ENCODE measurements at regions not wholly inside any gene's neighbourhood (a gene's known extent, or its start where the extent isn't known, plus 50 kb on each side); places are given as distances from the start of the nearest gene placed in this dataset.

GRCh38 chr12:61862986-61863385 lies 397.2 kb upstream of the USP15 start:
- Histone ChIP-seq H3K36me3 (no peaks in the 10 kb centered on the region), H3K4me3 (no peak overlapping the region), H3K4me1 (no peaks in the 10 kb centered on the region), H3K27ac (no peak overlapping the region), H3K27me3 (no peaks in the 10 kb centered on the region), H3K9me3 (peaks cover 0 to 4% (median 0%) of the 10 kb centered on the region in 3 donors)
- DNase-seq = no peak
- intact Hi-C loops (cut with DNase I) = no loop called here
- WGBS, 2 donors = 54 to 75% methylated on average over 2 of the region's 2 CpGs
- TF ChIP-seq POLR2A (IDR thresholded peaks at IDR 0.05) = no peak
- TF ChIP-seq, protein P1, sequence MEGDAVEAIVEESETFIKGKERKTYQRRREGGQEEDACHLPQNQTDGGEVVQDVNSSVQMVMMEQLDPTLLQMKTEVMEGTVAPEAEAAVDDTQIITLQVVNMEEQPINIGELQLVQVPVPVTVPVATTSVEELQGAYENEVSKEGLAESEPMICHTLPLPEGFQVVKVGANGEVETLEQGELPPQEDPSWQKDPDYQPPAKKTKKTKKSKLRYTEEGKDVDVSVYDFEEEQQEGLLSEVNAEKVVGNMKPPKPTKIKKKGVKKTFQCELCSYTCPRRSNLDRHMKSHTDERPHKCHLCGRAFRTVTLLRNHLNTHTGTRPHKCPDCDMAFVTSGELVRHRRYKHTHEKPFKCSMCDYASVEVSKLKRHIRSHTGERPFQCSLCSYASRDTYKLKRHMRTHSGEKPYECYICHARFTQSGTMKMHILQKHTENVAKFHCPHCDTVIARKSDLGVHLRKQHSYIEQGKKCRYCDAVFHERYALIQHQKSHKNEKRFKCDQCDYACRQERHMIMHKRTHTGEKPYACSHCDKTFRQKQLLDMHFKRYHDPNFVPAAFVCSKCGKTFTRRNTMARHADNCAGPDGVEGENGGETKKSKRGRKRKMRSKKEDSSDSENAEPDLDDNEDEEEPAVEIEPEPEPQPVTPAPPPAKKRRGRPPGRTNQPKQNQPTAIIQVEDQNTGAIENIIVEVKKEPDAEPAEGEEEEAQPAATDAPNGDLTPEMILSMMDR (IDR thresholded peaks at IDR 0.05) = no peak

DNA sequence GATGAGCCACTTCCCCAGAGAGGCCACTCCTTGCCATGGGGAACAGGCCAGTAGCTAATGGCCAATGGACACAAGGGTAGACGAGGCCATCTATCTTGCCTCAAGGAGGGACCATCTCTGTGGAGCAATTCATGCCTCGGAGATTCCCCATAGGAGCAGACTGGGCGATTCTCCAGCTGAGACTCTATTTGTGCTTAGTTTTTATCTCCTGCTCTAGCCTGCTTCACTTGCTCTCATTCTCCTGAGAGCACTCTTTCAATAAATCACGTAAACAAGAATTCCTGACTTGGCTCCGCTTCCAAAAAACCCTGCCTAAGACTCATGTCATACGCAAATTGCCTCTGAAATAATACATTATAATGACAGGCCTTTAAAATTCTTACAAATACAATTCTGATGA lies 396.4 kb upstream of the USP15 start:
- H3K27me3 ChIP-seq = no peaks in the 10 kb centered on the region
- 60 to 61% methylated on average over 5 to 6 of the region's 6 CpGs for WGBS, 2 donors
- H3K4me3 ChIP-seq = no peak overlapping the region
- no peak for DNase-seq
- TF ChIP-seq POLR2A (IDR thresholded peaks at IDR 0.05) = no peak
- TF ChIP-seq, protein P1 (IDR thresholded peaks at IDR 0.05) = no peak
- no peaks in the 10 kb centered on the region for H3K36me3 ChIP-seq
- no peaks in the 10 kb centered on the region for H3K4me1 ChIP-seq
- H3K27ac ChIP-seq = no peak overlapping the region
- H3K9me3 ChIP-seq = peaks cover 0 to 4% (median 0%) of the 10 kb centered on the region in 3 donors
- intact Hi-C loops (cut with DNase I) = no loop called here

GRCh38 chr12:61869796-61870195 lies 390.4 kb upstream of the USP15 start:
- Histone ChIP-seq H3K4me1 (no peaks in the 10 kb centered on the region), H3K4me3 (no peak overlapping the region), H3K36me3 (no peaks in the 10 kb centered on the region), H3K27me3 (no peaks in the 10 kb centered on the region), H3K27ac (no peak overlapping the region), H3K9me3 (no peaks in the 10 kb centered on the region)
- intact Hi-C loops (cut with DNase I) = no loop called here
- 90 to 91% methylated on average over 2 of the region's 2 CpGs for WGBS, 2 donors
- TF ChIP-seq, protein P1 (IDR thresholded peaks at IDR 0.05) = no peak
- no peak for TF ChIP-seq POLR2A (IDR thresholded peaks at IDR 0.05)
- no peak for DNase-seq

DNA sequence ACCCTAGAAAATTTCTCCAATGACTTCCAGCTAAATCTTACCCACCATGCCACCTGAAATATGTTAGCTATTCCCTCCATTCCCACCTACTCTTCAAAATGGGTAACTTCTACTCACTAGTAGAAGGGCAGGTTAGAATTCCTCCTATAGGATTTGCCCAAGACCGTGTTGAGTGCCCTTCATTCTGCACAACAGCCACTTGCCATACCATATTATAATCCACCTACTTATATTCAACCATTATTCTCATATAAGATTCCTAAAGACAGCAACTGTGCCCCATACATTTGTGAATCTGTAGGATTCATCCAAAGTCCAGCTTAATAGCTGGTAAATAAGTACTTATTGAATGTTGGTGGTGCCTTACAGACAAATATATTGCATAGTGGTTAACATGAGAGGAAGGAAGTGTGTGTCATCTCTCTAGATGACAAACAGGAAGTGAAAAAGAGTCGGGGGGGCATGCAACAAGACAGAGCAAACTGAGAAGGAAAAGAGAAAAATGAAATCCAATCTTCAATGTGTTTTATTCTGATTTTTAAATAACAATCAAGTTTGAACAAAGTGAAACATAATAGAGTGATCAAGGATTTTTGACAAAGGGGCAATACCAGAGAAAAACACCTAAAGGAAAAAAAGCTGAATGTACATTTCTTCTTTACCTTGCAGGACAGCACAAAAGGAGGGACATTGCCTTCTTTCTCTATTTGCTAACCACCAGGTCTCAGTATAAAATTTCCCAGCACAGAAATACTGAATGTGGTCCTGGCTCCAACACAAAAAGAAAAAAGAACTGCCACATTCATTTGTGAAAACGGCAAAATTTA lies 389.3 kb upstream of the USP15 start:
- no peak for DNase-seq
- no peak overlapping the region for H3K4me3 ChIP-seq
- H3K9me3 ChIP-seq = no peaks in the 10 kb centered on the region
- H3K4me1 ChIP-seq = no peaks in the 10 kb centered on the region
- WGBS, 2 donors = 47 to 54% methylated on average over 3 of the region's 3 CpGs
- no peaks in the 10 kb centered on the region for H3K27me3 ChIP-seq
- no peak for TF ChIP-seq POLR2A (IDR thresholded peaks at IDR 0.05)
- TF ChIP-seq, protein P1 (IDR thresholded peaks at IDR 0.05) = no peak
- no peak overlapping the region for H3K27ac ChIP-seq
- no peaks in the 10 kb centered on the region for H3K36me3 ChIP-seq
- intact Hi-C loops (cut with DNase I) = no loop called here

DNA sequence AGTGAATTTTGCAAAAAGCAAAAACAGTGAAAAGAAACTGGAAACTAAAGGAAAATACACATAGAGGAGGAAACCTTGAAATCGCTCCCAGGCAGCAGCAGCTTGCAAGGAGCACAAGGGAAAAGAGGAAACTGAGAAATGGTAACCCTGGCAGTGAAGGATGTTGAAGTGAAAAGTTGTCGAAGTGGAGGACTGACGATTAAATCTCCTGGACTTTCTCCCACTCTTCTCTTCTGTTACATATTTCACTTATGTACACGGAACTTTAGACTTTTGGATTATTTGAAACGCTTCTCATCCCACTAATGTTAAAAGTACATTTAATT lies 388.8 kb upstream of the USP15 start:
- Histone ChIP-seq H3K27ac (no peak overlapping the region), H3K36me3 (no peaks in the 10 kb centered on the region), H3K4me3 (no peak overlapping the region), H3K27me3 (no peaks in the 10 kb centered on the region), H3K9me3 (no peaks in the 10 kb centered on the region), H3K4me1 (no peaks in the 10 kb centered on the region)
- no peak for TF ChIP-seq POLR2A (IDR thresholded peaks at IDR 0.05)
- TF ChIP-seq, protein P1 (IDR thresholded peaks at IDR 0.05) = no peak
- no peak for DNase-seq
- WGBS, 2 donors = 60 to 66% methylated on average over 5 of the region's 5 CpGs
- intact Hi-C loops (cut with DNase I) = no loop called here
